A549 (cell line): ENCODE measurements at regions not wholly inside any gene's neighbourhood (a gene's known extent, or its start where the extent isn't known, plus 50 kb on each side); places are given as distances from the start of the nearest gene placed in this dataset.

Experiments used
- ATAC-seq, 2 experiments: fragments of 200-7000 bp in 1 of 2; fragments of >200 bp in 1 of 2; cut with Nextera tagmentation in 1 of 2; cut with Tn5 transposase in 1 of 2; 3 replicates each; pipeline versions ENCODE4 v1.8.0 to v1.9.1; 2018 to 2020; ENCODE audit warnings: mild to moderate bottlenecking in 1 of 2, moderate library complexity in 1 of 2
- CTCF ChIA-PET: fragments of 300-600 bp; sonication (Branson Sonifier 250); formaldehyde crosslinking; extraction: SDS; loops from one replicate; lab custom pipeline; 2021; ENCODE audit warnings: antibody characterized with exemption, inconsistent platforms; lab: Yijun Ruan, JAX
- POLR2A ChIA-PET: fragments of 350-600 bp; formaldehyde crosslinking; extraction: SDS; loops from one replicate; lab custom pipeline; 2021; ENCODE audit warnings: antibody characterized with exemption, inconsistent platforms; lab: Yijun Ruan, JAX
- DNase-seq, 2 experiments: peaks; one replicate each; pipeline versions ENCODE4 v3.0.0 to v3.0.0-alpha.2; 2011 to 2016; ENCODE audit warnings: low read depth in 1 of 2, low spot score in 1 of 2
- FAIRE-seq: peaks from 2 replicates; lab custom pipeline; 2011; peaks lifted over from hg19 to GRCh38; lab: Jason Lieb, UNC
- H3K27ac ChIP-seq, 2 experiments: fragments of >200 bp; sonication (Bioruptor Twin); formaldehyde crosslinking; 3 replicates each; pipeline ENCODE4 v1.5.1; 2016 to 2017
- H3K4me1 ChIP-seq: fragments of >200 bp; sonication (Bioruptor Twin); formaldehyde crosslinking; 3 replicates; pipeline ENCODE4 v1.6.1; 2016
- H3K4me2 ChIP-seq: fragments of >200 bp; sonication (Bioruptor Twin); formaldehyde crosslinking; 3 replicates; pipeline ENCODE4 v1.6.1; 2016
- H3K4me3 ChIP-seq: fragments of >200 bp; sonication (Bioruptor Twin); formaldehyde crosslinking; 3 replicates; pipeline ENCODE4 v1.5.1; 2016
- H3K9me3 ChIP-seq: fragments of >200 bp; sonication (Bioruptor Twin); formaldehyde crosslinking; 3 replicates; pipeline ENCODE4 v1.6.1; 2016
- CBX8 ChIP-seq: fragments of 200-600 bp; sonication (generic); IDR thresholded peaks from 2 replicates; pipeline ENCODE4 v1.6.1; 2016
- CEBPB ChIP-seq, 2 experiments: fragments of >200 bp in 1 of 2; sonication (Bioruptor Twin) in 1 of 2; formaldehyde crosslinking in 1 of 2; IDR thresholded peaks; 2 replicates each; pipeline ENCODE4 v1.6.1; 2012 to 2016
- CHD2 ChIP-seq: fragments of 150-350 bp; IDR thresholded peaks from 2 replicates; pipeline ENCODE4 v1.6.1; 2014; ENCODE audit warnings: low read length; ENCODE audit not compliant: partially characterized antibody
- CHD4 ChIP-seq: fragments of 200-600 bp; sonication (generic); IDR thresholded peaks from 2 replicates; pipeline ENCODE4 v1.6.1; 2016; ENCODE audit warnings: antibody characterized with exemption, mild to moderate bottlenecking, borderline replicate concordance
- EP300 ChIP-seq, 2 experiments: fragments of >200 bp; sonication (Bioruptor Twin); formaldehyde crosslinking; IDR thresholded peaks; 2 replicates in 1 of 2; 3 replicates in 1 of 2; pipeline ENCODE4 v1.6.1; 2016 to 2017
- ESRRA ChIP-seq: fragments of 150-350 bp; IDR thresholded peaks from 2 replicates; pipeline ENCODE4 v1.6.1; 2014; ENCODE audit warnings: mild to moderate bottlenecking, low read length, borderline replicate concordance
- FOSL2 ChIP-seq, 2 experiments: fragments of 450-650 bp in 1 of 2; fragments of >200 bp in 1 of 2; sonication (Bioruptor Twin) in 1 of 2; formaldehyde crosslinking; IDR thresholded peaks; 2 replicates each; pipeline versions ENCODE4 v1.5.0 to v1.6.1; 2016 to 2020; ENCODE audit warnings: mild to moderate bottlenecking in 1 of 2, moderate library complexity in 1 of 2
- FOXS1 ChIP-seq: fragments of 250-450 bp; sonication (Bioruptor Pico); IDR thresholded peaks from 2 replicates; pipeline ENCODE4 v1.5.0; 2020; ENCODE audit warnings: mild to moderate bottlenecking, moderate library complexity
- GATA3 ChIP-seq: IDR thresholded peaks from 2 replicates; pipeline ENCODE4 v1.6.1; 2012; ENCODE audit warnings: borderline replicate concordance
- HDAC2 ChIP-seq: fragments of 200-600 bp; sonication (generic); IDR thresholded peaks from 2 replicates; pipeline ENCODE4 v1.6.1; 2016
- HES2 ChIP-seq: fragments of >200 bp; sonication (Bioruptor Twin); formaldehyde crosslinking; IDR thresholded peaks from 2 replicates; pipeline ENCODE4 v1.6.1; 2016
- HMGXB4 ChIP-seq: fragments of 250-450 bp; sonication (Bioruptor Pico); IDR thresholded peaks from 2 replicates; pipeline ENCODE4 v1.5.0; 2021; ENCODE audit warnings: mild to moderate bottlenecking, moderate library complexity, borderline replicate concordance
- KDM5A ChIP-seq: fragments of 200-600 bp; sonication (generic); IDR thresholded peaks from 2 replicates; pipeline ENCODE4 v1.6.1; 2016; ENCODE audit warnings: antibody characterized with exemption, mild to moderate bottlenecking
- MAX ChIP-seq: IDR thresholded peaks from 2 replicates; pipeline ENCODE4 v1.6.1; 2012
- MAZ ChIP-seq: fragments of 150-350 bp; IDR thresholded peaks from 2 replicates; pipeline ENCODE4 v1.6.1; 2014; ENCODE audit warnings: antibody characterized with exemption, low read depth, low read length, borderline replicate concordance
- PHF8 ChIP-seq: fragments of 200-600 bp; sonication (generic); IDR thresholded peaks from 2 replicates; pipeline ENCODE4 v1.6.1; 2016; ENCODE audit warnings: low read depth, mild to moderate bottlenecking, antibody characterized with exemption, moderate library complexity, borderline replicate concordance
- POLR2AphosphoS2 ChIP-seq: conservative IDR thresholded peaks from 2 replicates; pipeline ENCODE4 v1.6.1; 2012; ENCODE audit warnings: low read length, improper control_type of control experiment, inconsistent platforms
- RARB ChIP-seq: fragments of 250-450 bp; sonication (Bioruptor Pico); IDR thresholded peaks from 2 replicates; pipeline ENCODE4 v1.8.0; 2021; ENCODE audit warnings: mild to moderate bottlenecking, moderate library complexity
- SMC3 ChIP-seq: fragments of >200 bp; sonication (Bioruptor Twin); formaldehyde crosslinking; IDR thresholded peaks from 3 replicates; pipeline ENCODE4 v1.6.1; 2018; ENCODE audit warnings: inconsistent platforms
- SREBF2 ChIP-seq: fragments of 450-650 bp; IDR thresholded peaks from 2 replicates; pipeline ENCODE4 v1.6.1; 2014; ENCODE audit warnings: mild to moderate bottlenecking, moderate library complexity
- ZC3H11A ChIP-seq: fragments of 450-650 bp; IDR thresholded peaks from 2 replicates; pipeline ENCODE4 v1.6.1; 2014; ENCODE audit warnings: antibody characterized with exemption, mild to moderate bottlenecking
- ZNF302 ChIP-seq: fragments of 250-450 bp; sonication (Bioruptor Pico); IDR thresholded peaks from 2 replicates; pipeline ENCODE4 v1.9.0; 2021; ENCODE audit warnings: inconsistent platforms, mild to moderate bottlenecking, moderate library complexity
- WGBS: methylation state at CpG from one replicate; pipeline ENCODE4 v1.1.6; 2017; ENCODE audit errors: missing lambda C conversion rate; 5-methylcytosine and 5-hydroxymethylcytosine counted together

GRCh38 chrX:39741904-39742303 is 355.9 kb downstream of the BCOR start:
- 100% methylated on average over 3 of the region's 3 CpGs for WGBS
- no peak overlapping the region for H3K4me3 ChIP-seq
- H3K9me3 ChIP-seq = no peaks in the 10 kb centered on the region
- POLR2A ChIA-PET = no interaction called here
- peaks cover 7% of the 10 kb centered on the region; the same call in 2 of the 3 replicates for H3K4me1 ChIP-seq
- TF ChIP-seq ESRRA (no peak), PHF8 (no peak), ZNF302 (CRISPR knock-in tag) (no peak), MAX (no peak), FOSL2 (IDR thresholded peaks at IDR 0.05) (no peak), FOSL2 (CRISPR knock-in tag; IDR thresholded peaks at IDR 0.05) (no peak), FOXS1 (CRISPR knock-in tag) (no peak), CHD4 (no peak)
- TF ChIP-seq, all 56 proteins: peak for 0
- DNase-seq = no peak
- no peak overlapping the region for H3K27ac ChIP-seq
- no peak for ATAC-seq
- CTCF ChIA-PET = interaction anchor here (1.3 to 2.2 kb wide), 2 partner anchors 10 to 11 kb away, joined by 6 to 7 read pairs; no protein-coding TSS in a partner anchor
- FAIRE-seq = no peak
- H3K4me2 ChIP-seq = no peak overlapping the region

- no peak overlapping the region for H3K4me3 ChIP-seq
- H3K4me2 ChIP-seq = no peak overlapping the region
- H3K4me1 ChIP-seq = 0 out of 3 replicates have a peak, but pooled peaks cover 4% of the 10 kb centered on the region
- no peaks in the 10 kb centered on the region for H3K9me3 ChIP-seq
- no peak for ATAC-seq
- ChIA-PET CTCF (interaction anchor here (1.2 to 4.6 kb wide), 2 partner anchors 14 to 15 kb away, joined by 4 to 24 read pairs; no protein-coding TSS in a partner anchor), POLR2A (no interaction called here)
- H3K27ac ChIP-seq = peak overlapping the region in 1 of 2 experiments; percentile 45; a peak in 1 of 6 replicates
- FAIRE-seq = peak; percentile 49
- DNase-seq = no peak
- TF ChIP-seq HDAC2 = no peak
- TF ChIP-seq CHD2 = no peak
- TF ChIP-seq MAX = no peak
- TF ChIP-seq MAZ = no peak
- no peak for TF ChIP-seq HMGXB4 (CRISPR knock-in tag)
- TF ChIP-seq EP300 (IDR thresholded peaks at IDR 0.05) = no peak
- no peak for TF ChIP-seq ZC3H11A
- TF ChIP-seq ESRRA = no peak
- TF ChIP-seq POLR2AphosphoS2 = no peak
- 72% methylated on average over 2 of the region's 2 CpGs for WGBS
These were observed 351.9 kb downstream of the BCOR start for GRCh38 chrX:39745818-39746217.

GRCh38 chrX:39749135-39749534 is 348.6 kb downstream of the BCOR start:
- TF ChIP-seq RARB (CRISPR knock-in tag) (no peak), SMC3 (no peak), PHF8 (no peak), CEBPB (IDR thresholded peaks at IDR 0.05) (no peak), KDM5A (no peak), HMGXB4 (CRISPR knock-in tag) (no peak), FOSL2 (IDR thresholded peaks at IDR 0.05) (no peak), FOSL2 (CRISPR knock-in tag; IDR thresholded peaks at IDR 0.05) (no peak), SREBF2 (no peak), CBX8 (no peak), HES2 (no peak), GATA3 (no peak)
- TF ChIP-seq, all 56 proteins: peak for 0
- DNase-seq (no peak), ATAC-seq (no peak), FAIRE-seq (no peak)
- Histone ChIP-seq H3K4me3 (no peak overlapping the region), H3K4me1 (peaks cover 21% of the 10 kb centered on the region), H3K4me2 (no peak overlapping the region), H3K9me3 (no peaks in the 10 kb centered on the region), H3K27ac (0 out of 6 replicates have a peak overlapping the region, but pooled peaks of 1 of the 2 experiments have one; percentile 21)
- CTCF ChIA-PET = interaction anchor here (1.1 to 4.6 kb wide), 2 partner anchors 18 to 352 kb away, joined by 3 to 24 read pairs; no protein-coding TSS in a partner anchor
- POLR2A ChIA-PET = no interaction called here
- 89% methylated on average over 5 of the region's 5 CpGs for whole genome bisulfite sequencing
